Vagina (tissue), 2 donors: ENCODE measurements at regions not wholly inside any gene's neighbourhood (a gene's known extent, or its start where the extent isn't known, plus 50 kb on each side); places are given as distances from the start of the nearest gene placed in this dataset.

Experiments used
- POLR2A ChIP-seq, 2 donors: fragments of 450-650 bp; IDR thresholded peaks; one replicate each; pipeline ENCODE4 v1.6.1; 2017; ENCODE audit warnings: antibody characterized with exemption in 2 of 2, mild to moderate bottlenecking in 2 of 2, moderate library complexity in 2 of 2
- TF ChIP-seq, protein P1 (sequence below), 3 experiments: fragments of 450-650 bp in 2 of 3; fragments of 200-600 bp in 1 of 3; sonication (generic) in 1 of 3; IDR thresholded peaks; one replicate each; pipeline ENCODE4 v1.5.1; 2017 to 2019; ENCODE audit warnings: antibody characterized with exemption in 3 of 3, mild to moderate bottlenecking in 2 of 3, moderate library complexity in 2 of 3

DNA sequence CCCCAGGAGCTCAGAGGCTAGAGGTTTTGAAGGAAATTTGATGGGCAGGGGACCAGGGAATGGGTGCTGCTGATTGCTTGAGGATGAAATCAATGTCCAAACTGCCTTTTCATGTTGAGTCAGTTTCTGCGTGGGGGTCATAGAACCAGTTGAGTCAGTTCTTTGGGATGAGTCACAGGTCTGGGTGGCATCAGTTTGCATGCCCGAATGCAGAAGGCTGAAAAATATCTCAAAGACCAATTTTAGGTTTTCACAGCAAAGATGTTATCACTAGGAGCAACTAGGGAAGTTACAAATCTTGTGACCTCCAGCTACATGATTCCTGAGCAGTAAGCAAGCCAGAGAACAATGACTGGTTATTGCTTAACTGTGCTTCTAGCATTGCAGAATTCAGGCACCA lies 1135.1 kb upstream of the CRIM1 start:
- TF ChIP-seq, protein P1, sequence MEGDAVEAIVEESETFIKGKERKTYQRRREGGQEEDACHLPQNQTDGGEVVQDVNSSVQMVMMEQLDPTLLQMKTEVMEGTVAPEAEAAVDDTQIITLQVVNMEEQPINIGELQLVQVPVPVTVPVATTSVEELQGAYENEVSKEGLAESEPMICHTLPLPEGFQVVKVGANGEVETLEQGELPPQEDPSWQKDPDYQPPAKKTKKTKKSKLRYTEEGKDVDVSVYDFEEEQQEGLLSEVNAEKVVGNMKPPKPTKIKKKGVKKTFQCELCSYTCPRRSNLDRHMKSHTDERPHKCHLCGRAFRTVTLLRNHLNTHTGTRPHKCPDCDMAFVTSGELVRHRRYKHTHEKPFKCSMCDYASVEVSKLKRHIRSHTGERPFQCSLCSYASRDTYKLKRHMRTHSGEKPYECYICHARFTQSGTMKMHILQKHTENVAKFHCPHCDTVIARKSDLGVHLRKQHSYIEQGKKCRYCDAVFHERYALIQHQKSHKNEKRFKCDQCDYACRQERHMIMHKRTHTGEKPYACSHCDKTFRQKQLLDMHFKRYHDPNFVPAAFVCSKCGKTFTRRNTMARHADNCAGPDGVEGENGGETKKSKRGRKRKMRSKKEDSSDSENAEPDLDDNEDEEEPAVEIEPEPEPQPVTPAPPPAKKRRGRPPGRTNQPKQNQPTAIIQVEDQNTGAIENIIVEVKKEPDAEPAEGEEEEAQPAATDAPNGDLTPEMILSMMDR (IDR thresholded peaks at IDR 0.05), result no peak
- TF ChIP-seq POLR2A (IDR thresholded peaks at IDR 0.05), result no peak
